Endodermal cell (in vitro differentiated cells): ENCODE measurements at regions not wholly inside any gene's neighbourhood (a gene's known extent, or its start where the extent isn't known, plus 50 kb on each side); places are given as distances from the start of the nearest gene placed in this dataset.

Source experiments
- DNase-seq: peaks from one replicate; pipeline ENCODE4 v3.0.0-alpha.2; 2017
- H3K27ac ChIP-seq: 2 replicates; pipeline ENCODE4 v1.5.1; 2013; ENCODE audit warnings: mild to moderate bottlenecking, low read depth, low read length, moderate library complexity
- H3K27me3 ChIP-seq: 2 replicates; pipeline ENCODE4 v1.6.1; 2013; ENCODE audit warnings: mild to moderate bottlenecking, low read length, moderate library complexity; ENCODE audit not compliant: insufficient read depth, control insufficient read depth, poor library complexity, severe bottlenecking
- H3K36me3 ChIP-seq: 2 replicates; pipeline ENCODE4 v1.7.0; 2013; ENCODE audit warnings: mild to moderate bottlenecking, low read length, moderate library complexity; ENCODE audit not compliant: control insufficient read depth, insufficient read depth
- H3K4me1 ChIP-seq: one replicate; pipeline ENCODE4 v1.7.0; 2013; ENCODE audit warnings: low read length; ENCODE audit not compliant: control insufficient read depth, insufficient read depth
- H3K4me3 ChIP-seq: 2 replicates; pipeline ENCODE4 v1.5.1; 2013; ENCODE audit warnings: mild to moderate bottlenecking, low read length, moderate library complexity
- H3K9ac ChIP-seq: 2 replicates; pipeline ENCODE4 v1.6.1; 2013; ENCODE audit warnings: mild to moderate bottlenecking, low read length, moderate library complexity; ENCODE audit not compliant: poor library complexity, severe bottlenecking; ENCODE audit errors: extremely low read depth
- H3K9me3 ChIP-seq: 2 replicates; pipeline ENCODE4 v1.6.1; 2013; ENCODE audit warnings: mild to moderate bottlenecking, low read length, moderate library complexity; ENCODE audit not compliant: control insufficient read depth
- H3K27ac Mint-ChIP-seq: 2 replicates; pipeline ENCODE4 v1.8.0; 2020; ENCODE audit warnings: mixed read lengths
- H3K27me3 Mint-ChIP-seq: 2 replicates; pipeline ENCODE4 v1.8.0; 2021; ENCODE audit warnings: mild to moderate bottlenecking, mixed read lengths; ENCODE audit not compliant: insufficient read depth
- H3K36me3 Mint-ChIP-seq: 2 replicates; pipeline ENCODE4 v1.8.0; 2020; ENCODE audit warnings: low read depth, mixed read lengths
- H3K4me1 Mint-ChIP-seq: 2 replicates; pipeline ENCODE4 v1.8.0; 2020; ENCODE audit warnings: mixed read lengths
- H3K4me3 Mint-ChIP-seq: 2 replicates; pipeline ENCODE4 v1.8.0; 2020; ENCODE audit warnings: mild to moderate bottlenecking, moderate library complexity, mixed read lengths
- H3K9me3 Mint-ChIP-seq: 2 replicates; pipeline ENCODE4 v1.8.0; 2020; ENCODE audit warnings: mild to moderate bottlenecking, mixed read lengths
- WGBS, 2 experiments: methylation state at CpG; one replicate each; pipeline versions ENCODE4 v1.1.5 to v1.1.7; 2013; ENCODE audit warnings: missing lambda C conversion rate in 2 of 2, mixed read lengths in 1 of 2; ENCODE audit not compliant: insufficient coverage in 1 of 2, insufficient read length in 1 of 2; 5-methylcytosine and 5-hydroxymethylcytosine counted together
- TF ChIP-seq, protein P1 (sequence below): fragments of 200-600 bp; sonication (generic); conservative IDR thresholded peaks from 2 replicates; pipeline ENCODE4 v1.5.0; 2021; ENCODE audit warnings: antibody characterized with exemption, mild to moderate bottlenecking

DNA sequence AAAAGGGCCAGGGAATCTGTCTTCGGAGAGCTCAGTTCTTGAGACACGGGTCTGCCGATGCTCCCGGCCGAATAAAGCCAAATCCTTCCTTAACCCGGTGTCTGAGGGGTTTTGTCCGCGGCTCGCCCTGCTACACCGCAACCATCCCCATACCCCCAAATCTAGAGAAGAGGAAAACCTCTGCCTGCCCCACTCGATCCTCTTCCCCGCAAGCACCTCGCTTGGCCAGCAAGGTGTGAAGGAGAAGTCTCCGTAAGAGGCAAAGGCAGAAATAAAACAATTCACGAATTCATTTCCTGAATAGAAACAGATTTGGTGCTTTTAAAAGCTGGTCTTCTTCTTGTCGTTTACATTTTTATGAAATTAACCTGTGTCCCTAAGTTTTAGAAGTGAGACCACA is 67.3 kb upstream of the GALNT9 start:
- Histone ChIP-seq H3K4me1 (no peaks in the 10 kb centered on the region), H3K27ac (no peak overlapping the region), H3K27me3 (no peaks in the 10 kb centered on the region), H3K36me3 (no peaks in the 10 kb centered on the region), H3K4me3 (no peak overlapping the region), H3K9ac (no peak overlapping the region), H3K9me3 (peaks cover 9% of the 10 kb centered on the region)
- TF ChIP-seq, protein P1, sequence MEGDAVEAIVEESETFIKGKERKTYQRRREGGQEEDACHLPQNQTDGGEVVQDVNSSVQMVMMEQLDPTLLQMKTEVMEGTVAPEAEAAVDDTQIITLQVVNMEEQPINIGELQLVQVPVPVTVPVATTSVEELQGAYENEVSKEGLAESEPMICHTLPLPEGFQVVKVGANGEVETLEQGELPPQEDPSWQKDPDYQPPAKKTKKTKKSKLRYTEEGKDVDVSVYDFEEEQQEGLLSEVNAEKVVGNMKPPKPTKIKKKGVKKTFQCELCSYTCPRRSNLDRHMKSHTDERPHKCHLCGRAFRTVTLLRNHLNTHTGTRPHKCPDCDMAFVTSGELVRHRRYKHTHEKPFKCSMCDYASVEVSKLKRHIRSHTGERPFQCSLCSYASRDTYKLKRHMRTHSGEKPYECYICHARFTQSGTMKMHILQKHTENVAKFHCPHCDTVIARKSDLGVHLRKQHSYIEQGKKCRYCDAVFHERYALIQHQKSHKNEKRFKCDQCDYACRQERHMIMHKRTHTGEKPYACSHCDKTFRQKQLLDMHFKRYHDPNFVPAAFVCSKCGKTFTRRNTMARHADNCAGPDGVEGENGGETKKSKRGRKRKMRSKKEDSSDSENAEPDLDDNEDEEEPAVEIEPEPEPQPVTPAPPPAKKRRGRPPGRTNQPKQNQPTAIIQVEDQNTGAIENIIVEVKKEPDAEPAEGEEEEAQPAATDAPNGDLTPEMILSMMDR = no peak
- H3K4me3 Mint-ChIP-seq = no peak overlapping the region
- WGBS, 2 experiments = 75 to 79% methylated on average over 12 to 16 of the region's 16 CpGs
- no peak overlapping the region for H3K27ac Mint-ChIP-seq
- H3K9me3 Mint-ChIP-seq = no peaks in the 10 kb centered on the region
- no peak for DNase-seq
- H3K4me1 Mint-ChIP-seq = no peaks in the 10 kb centered on the region
- H3K36me3 Mint-ChIP-seq = no peaks in the 10 kb centered on the region
- peaks cover 48% of the 10 kb centered on the region for H3K27me3 Mint-ChIP-seq

DNA sequence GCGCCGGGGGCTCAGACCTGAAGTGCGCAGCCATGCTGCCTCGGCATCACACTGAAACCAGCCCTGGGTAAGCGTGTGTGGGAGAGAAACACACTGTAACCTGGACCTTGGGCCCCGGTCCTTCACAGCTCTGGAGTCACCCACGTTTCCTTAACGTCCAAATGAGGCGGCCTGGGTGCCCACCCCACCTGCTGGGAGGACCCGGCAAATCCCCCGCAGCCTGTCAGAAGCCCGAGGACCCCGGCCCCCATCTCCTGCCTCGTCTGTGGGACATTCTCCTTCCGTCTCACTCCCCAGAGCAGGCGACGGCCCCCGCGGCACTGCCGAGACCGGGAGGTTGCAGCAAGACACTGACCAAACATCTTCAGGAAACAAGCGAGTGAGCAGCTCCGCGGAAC is 66.5 kb upstream of the GALNT9 start:
- Histone ChIP-seq H3K4me3 (no peak overlapping the region), H3K9me3 (peaks cover 9% of the 10 kb centered on the region), H3K27ac (no peak overlapping the region), H3K36me3 (no peaks in the 10 kb centered on the region), H3K4me1 (no peaks in the 10 kb centered on the region), H3K9ac (no peak overlapping the region), H3K27me3 (no peaks in the 10 kb centered on the region)
- Mint-ChIP-seq H3K9me3 (no peaks in the 10 kb centered on the region), H3K27me3 (peaks cover 55% of the 10 kb centered on the region), H3K4me3 (no peak overlapping the region), H3K4me1 (no peaks in the 10 kb centered on the region), H3K27ac (no peak overlapping the region), H3K36me3 (no peaks in the 10 kb centered on the region)
- 80 to 87% methylated on average over 20 to 24 of the region's 24 CpGs for WGBS, 2 experiments
- no peak for DNase-seq
- TF ChIP-seq, protein P1 = no peak

DNA sequence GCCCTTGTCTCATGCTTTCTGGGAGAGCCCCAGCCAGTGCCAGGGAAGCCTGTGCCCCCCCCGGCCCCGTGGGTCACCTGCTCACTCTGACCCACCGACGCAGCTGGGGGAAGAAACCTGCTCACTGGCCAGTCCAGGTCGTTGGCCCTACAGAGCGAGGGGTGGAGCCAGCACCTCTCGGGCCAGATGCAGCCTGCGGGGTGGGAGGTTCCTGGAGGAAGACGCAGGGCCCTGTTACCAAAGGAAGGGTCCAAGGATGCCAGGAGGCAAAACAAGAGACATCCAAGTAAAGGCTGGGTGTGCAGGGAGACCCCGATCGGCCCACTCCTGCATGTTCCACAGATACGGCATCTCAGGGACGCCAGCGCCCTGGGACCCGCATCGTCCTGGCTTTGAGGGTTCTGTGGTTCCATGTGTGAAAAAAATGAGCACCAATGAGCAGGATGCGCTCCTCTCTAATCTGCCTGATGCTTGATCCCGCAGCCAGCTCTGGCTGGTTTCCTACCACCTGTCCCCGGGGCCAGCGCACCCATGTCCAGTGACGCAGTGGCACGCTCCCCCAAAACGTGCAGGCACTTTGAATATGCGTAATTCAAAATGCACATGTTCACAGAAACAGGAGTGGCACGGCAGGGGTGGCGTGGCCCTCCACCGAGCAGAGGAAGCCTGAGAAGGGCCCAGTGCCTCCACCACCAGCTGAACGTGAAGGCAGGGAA is 66.0 kb upstream of the GALNT9 start:
- Mint-ChIP-seq H3K36me3 (no peaks in the 10 kb centered on the region), H3K9me3 (no peaks in the 10 kb centered on the region), H3K27ac (no peak overlapping the region), H3K4me1 (no peaks in the 10 kb centered on the region), H3K4me3 (no peak overlapping the region), H3K27me3 (peaks cover 57% of the 10 kb centered on the region)
- TF ChIP-seq, protein P1 = no peak
- H3K9ac ChIP-seq = no peak overlapping the region
- WGBS, 2 experiments = 85 to 89% methylated on average over 22 to 28 of the region's 28 CpGs
- DNase-seq = no peak
- no peaks in the 10 kb centered on the region for H3K4me1 ChIP-seq
- H3K36me3 ChIP-seq = no peaks in the 10 kb centered on the region
- H3K27me3 ChIP-seq = no peaks in the 10 kb centered on the region
- no peak overlapping the region for H3K4me3 ChIP-seq
- H3K9me3 ChIP-seq = peaks cover 9% of the 10 kb centered on the region
- no peak overlapping the region for H3K27ac ChIP-seq
